ENCODE measurements at regions not wholly inside any gene's neighbourhood (a gene's known extent, or its start where the extent isn't known, plus 50 kb on each side); places are given as distances from the start of the nearest gene placed in this dataset.

- no peak for DNase-seq
- H3K4me2 ChIP-seq (ENCODE audit: low read depth, low read length), result no peak overlapping the region
Observed at GRCh38 chr7:11910253-11910652, 78.3 kb upstream of the THSD7A start.

GRCh38 chr7:11911900-11912299 is 79.9 kb upstream of the THSD7A start:
- TF ChIP-seq EZH2 (optimal IDR thresholded peaks at IDR 0.05; ENCODE audit: low read depth, low read length), result no peak
- TF ChIP-seq CTCF (IDR thresholded peaks at IDR 0.05; ENCODE audit: low read length), result no peak
- TF ChIP-seq EZH2phosphoT487 (IDR thresholded peaks at IDR 0.05; ENCODE audit: low read length), result no peak
- H3K4me3 ChIP-seq (ENCODE audit: low read length), result no peak overlapping the region
- H3K4me2 ChIP-seq (ENCODE audit: low read depth, low read length), result no peak overlapping the region
- no peaks in the 10 kb centered on the region for H4K20me1 ChIP-seq (ENCODE audit: insufficient read depth, low read length)
- no peaks in the 10 kb centered on the region for H3K4me1 ChIP-seq (ENCODE audit: low read length)
- DNase-seq, result no peak
- no peaks in the 10 kb centered on the region for H3K27me3 ChIP-seq (replicated peaks; ENCODE audit: insufficient read depth, low read length)
- H3K36me3 ChIP-seq (replicated peaks; ENCODE audit: insufficient read depth, low read length), result no peaks in the 10 kb centered on the region
- no peaks in the 10 kb centered on the region for H3F3A ChIP-seq (ENCODE audit: insufficient read depth, low read length)
- H3K79me2 ChIP-seq (ENCODE audit: low read length), result no peaks in the 10 kb centered on the region
- H3K9me2 ChIP-seq (replicated peaks; ENCODE audit: insufficient read depth, low read length), result no peaks in the 10 kb centered on the region
- no peak overlapping the region for H2AFZ ChIP-seq (ENCODE audit: low read length)
- H3K9ac ChIP-seq (ENCODE audit: low read length), result no peak overlapping the region
- no peak overlapping the region for H3K27ac ChIP-seq (ENCODE audit: low read length)
- no peaks in the 10 kb centered on the region for H3K9me3 ChIP-seq (replicated peaks; ENCODE audit: insufficient read depth, low read length)

More at GRCh38 chr7:11910253-11910652, 78.3 kb upstream of the THSD7A start:
- H3F3A ChIP-seq (ENCODE audit: insufficient read depth, low read length), result no peaks in the 10 kb centered on the region
- no peak overlapping the region for H3K9ac ChIP-seq (ENCODE audit: low read length)
- H3K9me3 ChIP-seq (replicated peaks; ENCODE audit: insufficient read depth, low read length), result no peaks in the 10 kb centered on the region
- no peaks in the 10 kb centered on the region for H3K79me2 ChIP-seq (ENCODE audit: low read length)
- no peaks in the 10 kb centered on the region for H3K4me1 ChIP-seq (ENCODE audit: low read length)
- TF ChIP-seq EZH2 (optimal IDR thresholded peaks at IDR 0.05; ENCODE audit: low read depth, low read length), result no peak
- no peak for TF ChIP-seq CTCF (IDR thresholded peaks at IDR 0.05; ENCODE audit: low read length)
- no peak for TF ChIP-seq EZH2phosphoT487 (IDR thresholded peaks at IDR 0.05; ENCODE audit: low read length)
- H2AFZ ChIP-seq (ENCODE audit: low read length), result no peak overlapping the region
- H3K36me3 ChIP-seq (replicated peaks; ENCODE audit: insufficient read depth, low read length), result no peaks in the 10 kb centered on the region
- no peaks in the 10 kb centered on the region for H3K9me2 ChIP-seq (replicated peaks; ENCODE audit: insufficient read depth, low read length)
- no peak overlapping the region for H3K27ac ChIP-seq (ENCODE audit: low read length)
- no peak overlapping the region for H3K4me3 ChIP-seq (ENCODE audit: low read length)
- no peaks in the 10 kb centered on the region for H4K20me1 ChIP-seq (ENCODE audit: insufficient read depth, low read length)
- no peaks in the 10 kb centered on the region for H3K27me3 ChIP-seq (replicated peaks; ENCODE audit: insufficient read depth, low read length)

- Histone ChIP-seq H3K9me2 (replicated peaks; ENCODE audit: insufficient read depth, low read length) (no peaks in the 10 kb centered on the region), H3K4me2 (ENCODE audit: low read depth, low read length) (no peak overlapping the region), H3F3A (ENCODE audit: insufficient read depth, low read length) (no peaks in the 10 kb centered on the region), H4K20me1 (ENCODE audit: insufficient read depth, low read length) (no peaks in the 10 kb centered on the region), H3K36me3 (replicated peaks; ENCODE audit: insufficient read depth, low read length) (no peaks in the 10 kb centered on the region), H3K4me1 (ENCODE audit: low read length) (no peaks in the 10 kb centered on the region), H3K27ac (ENCODE audit: low read length) (no peak overlapping the region), H3K9me3 (replicated peaks; ENCODE audit: insufficient read depth, low read length) (no peaks in the 10 kb centered on the region), H2AFZ (ENCODE audit: low read length) (no peak overlapping the region), H3K4me3 (ENCODE audit: low read length) (no peak overlapping the region), H3K27me3 (replicated peaks; ENCODE audit: insufficient read depth, low read length) (no peaks in the 10 kb centered on the region), H3K9ac (ENCODE audit: low read length) (no peak overlapping the region), H3K79me2 (ENCODE audit: low read length) (no peaks in the 10 kb centered on the region)
- TF ChIP-seq EZH2 (optimal IDR thresholded peaks at IDR 0.05; ENCODE audit: low read depth, low read length) (no peak), EZH2phosphoT487 (IDR thresholded peaks at IDR 0.05; ENCODE audit: low read length) (no peak), CTCF (IDR thresholded peaks at IDR 0.05; ENCODE audit: low read length) (no peak)
- DNase-seq, result no peak
Observed at GRCh38 chr7:11914645-11915044, 82.6 kb upstream of the THSD7A start.

Measured in MM.1S (cell line).